ENCODE measurements at regions not wholly inside any gene's neighbourhood (a gene's known extent, or its start where the extent isn't known, plus 50 kb on each side); places are given as distances from the start of the nearest gene placed in this dataset.

DNA sequence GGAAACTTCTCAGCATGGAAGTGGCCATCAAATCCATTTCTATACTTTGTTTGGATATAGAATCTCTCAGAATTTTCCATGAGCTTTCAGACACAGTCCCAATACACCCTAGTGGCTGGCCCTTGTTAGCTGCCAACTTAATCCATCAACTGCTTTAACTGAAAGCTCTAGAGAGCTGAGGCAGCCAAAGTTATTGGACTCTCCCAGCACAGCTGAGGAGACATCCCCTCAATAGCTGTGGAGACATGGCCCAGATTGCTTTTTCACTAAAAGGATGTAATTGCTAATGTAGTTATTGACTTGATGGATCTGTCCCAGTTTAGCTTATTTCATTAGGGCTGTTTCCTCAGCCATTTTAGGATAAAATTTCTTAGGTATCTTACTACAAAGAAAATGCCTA, 94.8 kb upstream of the PRMT6 start:
- no peaks in the 10 kb centered on the region for H3K4me1 ChIP-seq (ENCODE audit: control insufficient read depth, insufficient read depth, low read length, unreplicated experiment)
- H3K79me2 ChIP-seq (ENCODE audit: control insufficient read depth, insufficient read depth, low read length, unreplicated experiment), result no peaks in the 10 kb centered on the region
- H3K27me3 ChIP-seq (ENCODE audit: insufficient read depth, low read length), result peaks cover 3% of the 10 kb centered on the region; the same call in 1 of the 2 replicates
- no peaks in the 10 kb centered on the region for H3K36me3 ChIP-seq (ENCODE audit: insufficient read depth, low read length)
- H3K4me3 ChIP-seq (ENCODE audit: low read depth, low read length), result no peak overlapping the region
- no peak overlapping the region for H3K27ac ChIP-seq (ENCODE audit: low read depth, low read length)
- no peak overlapping the region for H2AFZ ChIP-seq (ENCODE audit: low read length, unreplicated experiment)

- no peak overlapping the region for H3K27ac ChIP-seq (ENCODE audit: low read depth, low read length)
- no peaks in the 10 kb centered on the region for H3K79me2 ChIP-seq (ENCODE audit: control insufficient read depth, insufficient read depth, low read length, unreplicated experiment)
- H3K4me3 ChIP-seq (ENCODE audit: low read depth, low read length), result no peak overlapping the region
- no peaks in the 10 kb centered on the region for H3K36me3 ChIP-seq (ENCODE audit: insufficient read depth, low read length)
- no peaks in the 10 kb centered on the region for H3K4me1 ChIP-seq (ENCODE audit: control insufficient read depth, insufficient read depth, low read length, unreplicated experiment)
- no peak overlapping the region for H2AFZ ChIP-seq (ENCODE audit: low read length, unreplicated experiment)
- H3K27me3 ChIP-seq (ENCODE audit: insufficient read depth, low read length), result peaks cover 3% of the 10 kb centered on the region; the same call in 1 of the 2 replicates
Observed at GRCh38 chr1:106962591-106962990, 93.9 kb upstream of the PRMT6 start.

DNA sequence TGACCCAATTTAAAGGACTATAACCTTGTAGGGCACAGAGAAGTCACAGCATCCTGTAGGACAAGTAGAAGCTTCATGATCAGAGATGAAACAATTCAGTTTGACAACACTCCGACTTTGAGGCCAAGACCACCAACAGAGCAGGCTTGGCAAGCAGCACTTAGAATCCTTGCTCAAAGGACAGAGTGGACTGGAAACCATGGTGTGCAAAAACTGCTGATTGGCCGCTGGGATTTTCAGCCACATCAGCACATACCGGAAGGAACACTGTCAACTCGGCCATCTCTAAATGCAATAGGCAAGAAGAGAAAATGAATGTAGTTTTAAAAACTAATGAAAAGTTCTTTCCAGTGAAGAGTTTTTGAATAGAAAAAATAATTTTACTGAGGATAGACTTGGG, 92.0 kb upstream of the PRMT6 start:
- Histone ChIP-seq H3K4me1 (ENCODE audit: control insufficient read depth, insufficient read depth, low read length, unreplicated experiment) (no peaks in the 10 kb centered on the region), H3K79me2 (ENCODE audit: control insufficient read depth, insufficient read depth, low read length, unreplicated experiment) (no peaks in the 10 kb centered on the region), H3K4me3 (ENCODE audit: low read depth, low read length) (no peak overlapping the region), H3K27ac (ENCODE audit: low read depth, low read length) (no peak overlapping the region), H3K27me3 (ENCODE audit: insufficient read depth, low read length) (peaks cover 3% of the 10 kb centered on the region; the same call in 1 of the 2 replicates), H3K36me3 (ENCODE audit: insufficient read depth, low read length) (no peaks in the 10 kb centered on the region), H2AFZ (ENCODE audit: low read length, unreplicated experiment) (no peak overlapping the region)

DNA sequence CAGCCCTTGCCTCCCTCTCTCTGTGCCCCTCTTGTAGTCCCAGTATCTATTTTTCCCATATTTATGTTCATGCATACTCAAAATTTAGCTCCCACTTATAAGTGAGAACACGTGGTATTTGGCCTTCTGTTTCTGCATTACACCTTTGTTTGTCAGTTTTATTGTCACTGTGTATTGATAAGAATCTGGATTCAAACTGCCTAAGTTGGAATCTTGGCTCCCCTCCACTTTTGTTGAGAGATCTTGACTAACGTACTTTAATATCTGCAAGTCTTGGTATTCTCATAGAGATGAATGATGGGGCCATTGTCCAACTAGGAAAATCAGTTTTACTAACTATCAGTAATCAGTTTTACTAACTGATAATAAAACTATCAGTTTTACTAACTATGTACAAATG, 87.8 kb upstream of the PRMT6 start:
- no peak overlapping the region for H3K27ac ChIP-seq (ENCODE audit: low read depth, low read length)
- H2AFZ ChIP-seq (ENCODE audit: low read length, unreplicated experiment), result no peak overlapping the region
- H3K4me1 ChIP-seq (ENCODE audit: control insufficient read depth, insufficient read depth, low read length, unreplicated experiment), result no peaks in the 10 kb centered on the region
- H3K4me3 ChIP-seq (ENCODE audit: low read depth, low read length), result no peak overlapping the region
- peaks cover 3% of the 10 kb centered on the region; the same call in 1 of the 2 replicates for H3K27me3 ChIP-seq (ENCODE audit: insufficient read depth, low read length)
- H3K79me2 ChIP-seq (ENCODE audit: control insufficient read depth, insufficient read depth, low read length, unreplicated experiment), result no peaks in the 10 kb centered on the region
- no peaks in the 10 kb centered on the region for H3K36me3 ChIP-seq (ENCODE audit: insufficient read depth, low read length)

DNA sequence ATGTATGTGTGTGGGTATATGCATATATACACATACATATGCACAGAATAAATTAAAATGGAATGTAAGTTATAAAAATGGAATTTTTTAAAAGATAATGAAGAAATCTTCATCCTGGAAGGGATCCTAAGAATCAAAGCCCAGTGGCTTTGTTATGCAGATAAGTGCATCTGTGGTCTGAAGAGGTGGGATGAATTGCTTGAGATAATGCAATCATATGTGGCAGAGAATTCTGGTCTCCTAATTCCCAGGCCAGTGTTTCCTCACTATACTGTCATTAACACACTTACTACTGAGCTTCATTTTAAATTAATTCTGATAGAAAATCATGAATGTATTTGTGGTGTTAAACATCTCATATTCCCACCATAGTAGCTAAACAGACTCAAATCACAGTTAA, 86.7 kb upstream of the PRMT6 start:
- H3K36me3 ChIP-seq (ENCODE audit: insufficient read depth, low read length), result no peaks in the 10 kb centered on the region
- H2AFZ ChIP-seq (ENCODE audit: low read length, unreplicated experiment), result no peak overlapping the region
- H3K4me3 ChIP-seq (ENCODE audit: low read depth, low read length), result no peak overlapping the region
- H3K4me1 ChIP-seq (ENCODE audit: control insufficient read depth, insufficient read depth, low read length, unreplicated experiment), result no peaks in the 10 kb centered on the region
- H3K79me2 ChIP-seq (ENCODE audit: control insufficient read depth, insufficient read depth, low read length, unreplicated experiment), result no peaks in the 10 kb centered on the region
- peaks cover 3% of the 10 kb centered on the region; the same call in 1 of the 2 replicates for H3K27me3 ChIP-seq (ENCODE audit: insufficient read depth, low read length)
- no peak overlapping the region for H3K27ac ChIP-seq (ENCODE audit: low read depth, low read length)

DNA sequence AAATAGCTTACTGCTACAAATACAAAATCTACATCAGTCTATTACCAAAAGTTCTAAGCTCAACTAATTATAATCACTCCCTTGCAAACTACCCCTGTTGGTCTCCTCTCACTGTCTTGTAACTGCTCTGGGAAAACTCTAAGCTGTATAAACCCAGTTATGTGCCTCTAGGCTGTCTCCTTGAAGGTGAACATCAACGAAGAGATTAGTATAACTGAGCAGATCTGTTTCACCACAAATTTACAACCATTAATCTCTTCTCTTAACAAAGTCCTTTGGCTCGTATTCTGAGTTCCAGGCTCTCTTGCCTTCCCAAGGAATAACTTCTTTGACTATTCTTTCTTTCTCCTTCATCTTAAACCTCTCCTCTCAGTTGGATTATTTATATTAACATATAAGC, 84.4 kb upstream of the PRMT6 start:
- no peaks in the 10 kb centered on the region for H3K36me3 ChIP-seq (ENCODE audit: insufficient read depth, low read length)
- H3K27me3 ChIP-seq (ENCODE audit: insufficient read depth, low read length), result no peaks in the 10 kb centered on the region
- H3K27ac ChIP-seq (ENCODE audit: low read depth, low read length), result no peak overlapping the region
- H3K4me3 ChIP-seq (ENCODE audit: low read depth, low read length), result no peak overlapping the region
- H3K79me2 ChIP-seq (ENCODE audit: control insufficient read depth, insufficient read depth, low read length, unreplicated experiment), result no peaks in the 10 kb centered on the region
- H3K4me1 ChIP-seq (ENCODE audit: control insufficient read depth, insufficient read depth, low read length, unreplicated experiment), result no peaks in the 10 kb centered on the region
- H2AFZ ChIP-seq (ENCODE audit: low read length, unreplicated experiment), result no peak overlapping the region

DNA sequence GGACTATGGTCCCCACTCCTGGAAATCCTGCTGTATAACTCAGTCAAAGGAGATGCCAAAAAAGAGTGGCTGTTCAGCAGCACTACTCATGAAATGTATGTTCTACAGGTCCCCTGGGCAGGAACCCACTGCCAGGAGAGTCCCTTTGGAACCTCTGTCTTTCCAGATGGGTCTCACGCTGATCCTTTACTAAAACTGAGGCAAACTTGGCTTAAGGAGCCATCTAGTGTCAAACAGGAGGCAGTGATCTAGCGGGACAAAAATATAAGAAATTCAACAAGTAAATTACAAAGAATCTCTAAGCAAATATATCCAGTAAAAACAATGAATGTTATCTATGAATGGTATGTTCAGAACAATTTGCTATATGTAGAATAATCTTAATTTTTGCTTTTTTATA, 80.5 kb upstream of the PRMT6 start:
- Histone ChIP-seq H3K79me2 (ENCODE audit: control insufficient read depth, insufficient read depth, low read length, unreplicated experiment) (no peaks in the 10 kb centered on the region), H3K4me3 (ENCODE audit: low read depth, low read length) (no peak overlapping the region)

DNA sequence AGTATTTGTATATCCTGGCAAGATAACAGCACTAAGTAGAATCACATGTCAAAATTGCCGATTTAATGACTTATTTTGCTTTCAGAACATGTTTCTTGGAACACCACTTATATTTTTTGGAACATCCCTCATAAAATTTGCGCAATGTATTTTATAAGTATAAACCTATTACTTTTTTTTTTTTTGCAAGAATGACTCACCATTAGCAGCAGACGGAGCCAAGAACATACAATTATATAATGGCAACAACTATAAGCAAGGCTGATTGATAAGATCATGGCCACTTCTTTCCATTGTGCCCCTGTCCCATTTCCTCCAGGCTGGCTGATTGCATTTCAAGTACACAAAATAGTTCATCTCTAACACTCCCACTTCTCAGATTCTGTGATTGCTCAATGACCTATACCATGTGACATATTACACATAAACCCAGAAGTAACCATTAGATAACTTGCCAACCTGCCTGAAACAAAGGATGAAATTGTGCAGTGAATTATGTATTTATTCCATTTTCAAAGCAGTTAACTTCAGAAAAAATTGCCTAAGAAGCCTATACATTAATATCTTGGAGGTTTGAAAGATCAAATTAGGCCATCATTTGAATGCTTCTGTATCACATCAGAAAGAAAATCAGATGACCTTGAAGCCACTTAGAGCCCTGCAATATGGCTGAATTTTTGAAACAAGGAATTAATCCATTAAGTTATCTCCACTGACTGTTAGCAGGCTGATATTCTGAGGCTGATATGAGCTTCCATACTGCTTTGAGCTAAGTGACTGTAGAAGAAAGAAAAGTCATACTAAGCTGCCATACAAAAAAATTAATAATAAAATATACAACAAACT, 77.8 kb upstream of the PRMT6 start:
- Histone ChIP-seq H3K79me2 (ENCODE audit: control insufficient read depth, insufficient read depth, low read length, unreplicated experiment) (no peaks in the 10 kb centered on the region), H2AFZ (ENCODE audit: low read length, unreplicated experiment) (no peak overlapping the region), H3K27me3 (ENCODE audit: insufficient read depth, low read length) (no peaks in the 10 kb centered on the region), H3K4me3 (ENCODE audit: low read depth, low read length) (no peak overlapping the region), H3K4me1 (ENCODE audit: control insufficient read depth, insufficient read depth, low read length, unreplicated experiment) (no peaks in the 10 kb centered on the region), H3K36me3 (ENCODE audit: insufficient read depth, low read length) (no peaks in the 10 kb centered on the region), H3K27ac (ENCODE audit: low read depth, low read length) (no peak overlapping the region)

More for the DNA sequence above, 80.5 kb upstream of the PRMT6 start:
- no peaks in the 10 kb centered on the region for H3K27me3 ChIP-seq (ENCODE audit: insufficient read depth, low read length)
- H3K4me1 ChIP-seq (ENCODE audit: control insufficient read depth, insufficient read depth, low read length, unreplicated experiment), result no peaks in the 10 kb centered on the region
- no peak overlapping the region for H2AFZ ChIP-seq (ENCODE audit: low read length, unreplicated experiment)
- H3K36me3 ChIP-seq (ENCODE audit: insufficient read depth, low read length), result no peaks in the 10 kb centered on the region
- H3K27ac ChIP-seq (ENCODE audit: low read depth, low read length), result no peak overlapping the region

DNA sequence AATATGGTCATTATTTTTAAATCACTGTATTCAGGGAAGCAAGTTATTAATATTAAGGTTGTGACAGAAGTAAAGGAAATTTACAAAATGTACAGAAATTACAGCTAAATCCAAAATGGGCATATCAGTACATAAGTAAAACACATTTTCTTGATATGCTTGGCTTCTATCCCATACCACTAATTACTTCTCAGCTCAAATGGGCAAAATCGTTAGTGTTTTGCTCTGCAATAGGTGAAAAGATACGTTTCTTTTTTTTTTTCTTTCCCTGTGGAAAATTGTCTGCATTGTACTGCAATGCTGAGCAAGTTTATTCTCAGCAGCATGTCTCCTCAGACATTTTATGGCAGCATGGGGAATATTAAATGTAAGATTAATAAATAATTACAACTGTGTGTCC, 77.1 kb upstream of the PRMT6 start:
- no peaks in the 10 kb centered on the region for H3K79me2 ChIP-seq (ENCODE audit: control insufficient read depth, insufficient read depth, low read length, unreplicated experiment)
- H3K27me3 ChIP-seq (ENCODE audit: insufficient read depth, low read length), result no peaks in the 10 kb centered on the region
- no peak overlapping the region for H3K27ac ChIP-seq (ENCODE audit: low read depth, low read length)
- no peaks in the 10 kb centered on the region for H3K4me1 ChIP-seq (ENCODE audit: control insufficient read depth, insufficient read depth, low read length, unreplicated experiment)
- no peaks in the 10 kb centered on the region for H3K36me3 ChIP-seq (ENCODE audit: insufficient read depth, low read length)
- no peak overlapping the region for H3K4me3 ChIP-seq (ENCODE audit: low read depth, low read length)
- H2AFZ ChIP-seq (ENCODE audit: low read length, unreplicated experiment), result no peak overlapping the region

- Histone ChIP-seq H3K27ac (ENCODE audit: low read depth, low read length) (no peak overlapping the region), H3K36me3 (ENCODE audit: insufficient read depth, low read length) (no peaks in the 10 kb centered on the region), H3K4me1 (ENCODE audit: control insufficient read depth, insufficient read depth, low read length, unreplicated experiment) (no peaks in the 10 kb centered on the region), H2AFZ (ENCODE audit: low read length, unreplicated experiment) (no peak overlapping the region), H3K79me2 (ENCODE audit: control insufficient read depth, insufficient read depth, low read length, unreplicated experiment) (no peaks in the 10 kb centered on the region), H3K4me3 (ENCODE audit: low read depth, low read length) (no peak overlapping the region), H3K27me3 (ENCODE audit: insufficient read depth, low read length) (no peaks in the 10 kb centered on the region)
Observed at GRCh38 chr1:106980121-106980520, 76.4 kb upstream of the PRMT6 start.

GRCh38 chr1:106984801-106985200, 71.7 kb upstream of the PRMT6 start:
- H3K27ac ChIP-seq (ENCODE audit: low read depth, low read length), result no peak overlapping the region
- H3K4me3 ChIP-seq (ENCODE audit: low read depth, low read length), result no peak overlapping the region
- H3K4me1 ChIP-seq (ENCODE audit: control insufficient read depth, insufficient read depth, low read length, unreplicated experiment), result no peaks in the 10 kb centered on the region
- no peaks in the 10 kb centered on the region; the same call in 1 of the 2 replicates for H3K27me3 ChIP-seq (ENCODE audit: insufficient read depth, low read length)
- no peaks in the 10 kb centered on the region for H3K36me3 ChIP-seq (ENCODE audit: insufficient read depth, low read length)
- H3K79me2 ChIP-seq (ENCODE audit: control insufficient read depth, insufficient read depth, low read length, unreplicated experiment), result no peaks in the 10 kb centered on the region
- H2AFZ ChIP-seq (ENCODE audit: low read length, unreplicated experiment), result no peak overlapping the region

Measured in ACC112 (cell line).